ENCODE measurements at regions not wholly inside any gene's neighbourhood (a gene's known extent, or its start where the extent isn't known, plus 50 kb on each side); places are given as distances from the start of the nearest gene placed in this dataset.
A peak's percentile ranks its signal among the peaks of the same experiment; 100 is the strongest.
"Not testable (repeated sequence)": the region's sequence is repeated elsewhere in the genome, so short reads cannot be mapped to it uniquely, and the experiment has no call there.

- H3K27ac Mint-ChIP-seq; H3K9me3 Mint-ChIP-seq; ATAC-seq (replicated peaks in 1 of 2); H3K36me3 Mint-ChIP-seq (ENCODE audit: insufficient read depth in 2 of 2); H3K4me3 Mint-ChIP-seq; H3K4me1 Mint-ChIP-seq (ENCODE audit: low read depth); DNase-seq: not testable (repeated sequence)
- peaks cover 44% of the 10 kb centered on the region for H3K27me3 Mint-ChIP-seq (ENCODE audit: low read depth)
Observed at GRCh38 chr22:22335640-22336039, 91.1 kb downstream of the VPREB1 start.

GRCh38 chr22:22336333-22336732 is 91.7 kb downstream of the VPREB1 start:
- H3K9me3 Mint-ChIP-seq; ATAC-seq (replicated peaks in 1 of 2); H3K27ac Mint-ChIP-seq: not testable (repeated sequence)

DNA sequence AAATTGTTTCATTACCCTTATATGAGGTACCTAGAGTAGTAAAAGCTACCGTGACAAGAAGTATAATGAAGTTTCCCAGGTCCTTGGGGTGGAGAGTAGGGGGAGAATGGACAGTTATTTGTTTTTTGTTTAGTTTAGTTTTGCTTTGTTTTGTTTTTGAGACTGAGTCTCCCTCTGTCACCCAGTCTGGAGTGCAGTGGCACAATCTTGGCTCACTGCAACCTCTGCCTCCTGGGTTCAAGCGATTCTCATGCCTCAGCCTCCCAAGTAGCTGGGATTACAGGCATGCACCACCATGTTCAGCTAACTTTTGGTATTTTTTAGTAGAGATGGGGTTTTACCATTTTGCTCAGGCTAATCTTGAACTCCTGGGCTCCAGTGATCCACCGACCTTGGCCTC is 94.2 kb downstream of the VPREB1 start:
- not testable (repeated sequence) for H3K36me3 Mint-ChIP-seq (ENCODE audit: insufficient read depth in 2 of 2); H3K4me1 Mint-ChIP-seq (ENCODE audit: low read depth); H3K4me3 Mint-ChIP-seq; H3K9me3 Mint-ChIP-seq; DNase-seq; ATAC-seq (replicated peaks in 1 of 2); H3K27ac Mint-ChIP-seq
- H3K27me3 Mint-ChIP-seq (ENCODE audit: low read depth) = peaks cover 23% of the 10 kb centered on the region

More at GRCh38 chr22:22336333-22336732, 91.7 kb downstream of the VPREB1 start:
- H3K4me3 Mint-ChIP-seq; H3K36me3 Mint-ChIP-seq (ENCODE audit: insufficient read depth in 2 of 2); H3K4me1 Mint-ChIP-seq (ENCODE audit: low read depth); DNase-seq: not testable (repeated sequence)
- H3K27me3 Mint-ChIP-seq (ENCODE audit: low read depth) = peaks cover 41% of the 10 kb centered on the region

DNA sequence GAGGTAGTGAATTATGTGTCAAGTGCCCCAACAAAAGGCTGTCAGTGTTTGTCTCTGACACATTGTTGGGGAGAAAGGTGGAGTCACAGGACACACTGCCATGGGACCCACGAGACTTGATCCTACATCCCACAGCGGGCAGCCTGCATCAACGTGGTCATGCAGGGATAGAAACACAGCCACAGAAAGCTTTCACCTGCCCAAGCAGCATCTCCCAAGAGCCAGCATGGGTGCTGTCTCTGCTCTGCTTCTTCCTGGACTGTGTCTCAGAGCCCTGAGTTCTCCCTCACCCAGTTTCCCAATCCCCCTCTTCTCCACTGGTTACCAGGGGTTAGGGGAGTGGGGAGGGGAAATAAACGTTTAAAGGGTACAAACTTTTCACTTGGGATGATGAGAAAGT is 97.2 kb downstream of the VPREB1 start:
- Mint-ChIP-seq H3K27me3 (ENCODE audit: low read depth) (no peaks in the 10 kb centered on the region), H3K9me3 (peaks cover 0 to 2% of the 10 kb centered on the region in 2 donors), H3K4me3 (no peak overlapping the region), H3K4me1 (ENCODE audit: low read depth) (no peaks in the 10 kb centered on the region), H3K27ac (no peak overlapping the region), H3K36me3 (ENCODE audit: insufficient read depth in 2 of 2) (peaks cover 0 to 1% of the 10 kb centered on the region in 2 donors)
- no peak for DNase-seq
- no peak for ATAC-seq (replicated peaks in 1 of 2)

DNA sequence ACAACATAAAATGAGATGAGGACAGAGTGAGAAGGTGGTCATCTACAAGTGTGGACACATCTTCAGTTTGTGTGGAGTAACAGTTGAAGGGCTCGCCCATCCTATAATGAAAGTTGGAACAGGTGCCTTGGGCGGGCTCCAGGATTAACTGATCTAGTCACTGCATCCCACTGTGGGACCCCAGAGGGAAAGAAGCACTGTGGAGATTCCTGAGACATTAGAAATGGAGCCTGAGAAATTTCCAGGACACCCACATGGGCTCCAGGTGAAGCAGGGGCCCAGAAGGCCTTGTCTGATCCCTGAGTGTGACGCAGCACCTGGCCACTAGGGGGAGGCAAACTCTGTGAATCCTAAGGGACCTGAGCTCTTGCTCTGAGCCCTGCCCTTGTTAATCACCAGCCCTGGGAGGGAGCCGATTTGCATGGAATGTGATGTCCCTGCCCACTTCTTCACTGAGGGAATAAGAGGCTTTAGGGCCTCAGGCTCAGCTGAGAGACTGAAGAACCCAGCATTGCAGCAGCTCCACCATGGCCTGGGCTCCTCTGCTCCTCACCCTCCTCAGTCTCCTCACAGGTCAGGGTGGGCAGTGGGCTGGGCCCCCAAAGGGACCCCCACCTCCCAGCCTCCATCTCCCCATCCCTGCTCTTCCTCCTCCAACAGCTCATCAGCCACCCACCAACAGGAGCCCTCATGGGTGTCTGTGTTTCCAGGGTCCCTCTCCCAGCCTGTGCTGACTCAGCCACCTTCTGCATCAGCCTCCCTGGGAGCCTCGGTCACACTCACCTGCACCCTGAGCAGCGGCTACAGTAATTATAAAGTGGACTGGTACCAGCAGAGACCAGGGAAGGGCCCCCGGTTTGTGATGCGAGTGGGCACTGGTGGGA is 98.4 kb downstream of the VPREB1 start:
- no peaks in the 10 kb centered on the region for H3K9me3 Mint-ChIP-seq
- no peak overlapping the region for H3K4me3 Mint-ChIP-seq
- H3K4me1 Mint-ChIP-seq (ENCODE audit: low read depth) = no peaks in the 10 kb centered on the region
- ATAC-seq (replicated peaks in 1 of 2) (peak in 1 of 2 donors; percentile 62), DNase-seq (peak; percentile 70 to 77)
- no peak overlapping the region for H3K27ac Mint-ChIP-seq
- no peaks in the 10 kb centered on the region for H3K36me3 Mint-ChIP-seq (ENCODE audit: insufficient read depth in 2 of 2)
- peaks cover 1% of the 10 kb centered on the region for H3K27me3 Mint-ChIP-seq (ENCODE audit: low read depth)

- DNase-seq (no peak), ATAC-seq (replicated peaks in 1 of 2) (no peak)
- no peaks in the 10 kb centered on the region for H3K4me1 Mint-ChIP-seq (ENCODE audit: low read depth)
- no peaks in the 10 kb centered on the region for H3K36me3 Mint-ChIP-seq (ENCODE audit: insufficient read depth in 2 of 2)
- H3K9me3 Mint-ChIP-seq = no peaks in the 10 kb centered on the region
- H3K27ac Mint-ChIP-seq = no peak overlapping the region
- no peak overlapping the region for H3K4me3 Mint-ChIP-seq
- H3K27me3 Mint-ChIP-seq (ENCODE audit: low read depth) = peaks cover 9% of the 10 kb centered on the region
Observed at GRCh38 chr22:22343581-22344296, 99.2 kb downstream of the VPREB1 start.

DNA sequence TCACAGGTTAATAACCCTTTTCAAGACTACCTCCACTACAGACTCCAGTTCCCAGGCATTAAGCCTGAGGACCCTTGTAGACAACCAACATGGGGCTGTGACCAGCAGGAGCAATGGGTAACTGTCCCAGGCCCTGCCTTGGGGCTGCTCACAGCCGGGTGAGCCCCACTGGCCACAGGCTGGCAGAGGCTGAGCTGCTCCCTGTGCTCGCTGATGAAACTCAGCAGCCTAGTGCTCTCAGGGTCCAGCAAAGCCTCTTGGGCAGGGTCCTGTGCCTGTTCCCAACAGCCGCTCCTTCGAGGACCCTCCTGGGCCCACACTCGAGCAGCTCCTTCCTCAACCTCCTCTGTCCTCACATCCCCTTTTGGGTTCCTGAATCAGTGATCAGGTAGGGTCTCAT is 99.8 kb downstream of the VPREB1 start:
- Mint-ChIP-seq H3K27ac (no peak overlapping the region), H3K27me3 (ENCODE audit: low read depth) (peaks cover 16% of the 10 kb centered on the region), H3K36me3 (ENCODE audit: insufficient read depth in 2 of 2) (no peaks in the 10 kb centered on the region), H3K4me1 (ENCODE audit: low read depth) (no peaks in the 10 kb centered on the region), H3K9me3 (no peaks in the 10 kb centered on the region), H3K4me3 (no peak overlapping the region)
- DNase-seq (no peak), ATAC-seq (replicated peaks in 1 of 2) (no peak)

DNA sequence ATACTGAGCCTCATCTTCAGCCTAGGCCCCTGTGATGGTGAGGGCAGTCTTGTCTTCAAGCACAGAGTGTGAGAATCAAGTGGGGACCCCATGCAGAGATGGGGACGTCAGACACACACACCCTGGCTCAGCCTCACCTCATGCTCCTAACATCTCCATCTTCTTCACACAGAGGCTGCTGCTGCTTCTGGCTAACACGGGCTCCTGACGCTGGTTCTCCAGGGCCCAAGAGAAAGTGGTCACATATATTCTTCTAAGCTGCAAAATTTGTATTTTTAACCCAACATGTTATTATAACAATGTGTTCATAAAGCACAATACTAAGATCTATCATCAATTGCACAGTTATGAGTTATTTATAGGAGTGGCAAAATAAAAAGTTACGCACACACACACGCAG is 101.2 kb downstream of the VPREB1 start:
- H3K36me3 Mint-ChIP-seq (ENCODE audit: insufficient read depth in 2 of 2) = no peaks in the 10 kb centered on the region
- peaks cover 21% of the 10 kb centered on the region for H3K27me3 Mint-ChIP-seq (ENCODE audit: low read depth)
- H3K4me1 Mint-ChIP-seq (ENCODE audit: low read depth) = no peaks in the 10 kb centered on the region
- no peak for DNase-seq
- no peak for ATAC-seq (replicated peaks in 1 of 2)
- H3K4me3 Mint-ChIP-seq = no peak overlapping the region
- H3K9me3 Mint-ChIP-seq = no peaks in the 10 kb centered on the region
- H3K27ac Mint-ChIP-seq = no peak overlapping the region

DNA sequence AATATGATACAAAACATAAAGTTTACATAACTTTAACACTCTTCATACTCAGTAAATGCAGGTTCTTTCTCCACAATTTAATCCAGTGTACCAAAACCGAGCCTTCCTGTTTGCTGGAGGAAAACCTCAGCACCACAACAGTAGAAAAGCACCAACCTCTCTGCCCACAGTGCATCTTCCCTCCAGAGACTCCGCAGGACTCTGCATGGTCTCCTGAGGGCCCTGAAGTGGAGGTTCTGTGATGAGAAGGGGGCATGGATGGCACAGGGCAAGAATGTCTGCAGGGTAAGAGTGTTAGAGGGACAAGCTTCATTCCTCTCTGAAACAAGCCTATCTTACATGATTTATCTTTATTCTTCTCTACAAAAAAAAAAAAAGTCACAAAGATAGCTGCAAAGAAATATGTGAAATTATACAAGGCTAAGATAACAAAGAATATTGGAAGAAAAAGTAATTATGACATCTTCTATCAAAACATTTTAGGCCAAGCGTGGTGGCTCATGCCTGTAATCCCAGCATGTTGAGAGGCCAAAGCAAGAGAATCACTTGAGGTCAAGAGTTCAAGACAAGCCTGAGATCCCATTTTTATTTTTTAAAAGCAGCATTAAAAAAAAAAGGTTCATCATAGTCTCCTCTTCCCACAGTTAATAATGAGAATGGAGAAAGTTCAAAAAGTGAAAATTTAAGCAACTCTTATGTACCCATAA is 102.0 kb downstream of the VPREB1 start:
- DNase-seq (no peak), ATAC-seq (replicated peaks in 1 of 2) (no peak)
- Mint-ChIP-seq H3K27ac (no peak overlapping the region), H3K4me3 (no peak overlapping the region), H3K36me3 (ENCODE audit: insufficient read depth in 2 of 2) (no peaks in the 10 kb centered on the region), H3K27me3 (ENCODE audit: low read depth) (peaks cover 21% of the 10 kb centered on the region), H3K9me3 (no peaks in the 10 kb centered on the region), H3K4me1 (ENCODE audit: low read depth) (no peaks in the 10 kb centered on the region)

- no peaks in the 10 kb centered on the region for H3K4me1 Mint-ChIP-seq (ENCODE audit: low read depth)
- H3K27me3 Mint-ChIP-seq (ENCODE audit: low read depth) = peaks cover 21% of the 10 kb centered on the region
Observed at GRCh38 chr22:22348127-22348814, 103.7 kb downstream of the VPREB1 start.

DNA sequence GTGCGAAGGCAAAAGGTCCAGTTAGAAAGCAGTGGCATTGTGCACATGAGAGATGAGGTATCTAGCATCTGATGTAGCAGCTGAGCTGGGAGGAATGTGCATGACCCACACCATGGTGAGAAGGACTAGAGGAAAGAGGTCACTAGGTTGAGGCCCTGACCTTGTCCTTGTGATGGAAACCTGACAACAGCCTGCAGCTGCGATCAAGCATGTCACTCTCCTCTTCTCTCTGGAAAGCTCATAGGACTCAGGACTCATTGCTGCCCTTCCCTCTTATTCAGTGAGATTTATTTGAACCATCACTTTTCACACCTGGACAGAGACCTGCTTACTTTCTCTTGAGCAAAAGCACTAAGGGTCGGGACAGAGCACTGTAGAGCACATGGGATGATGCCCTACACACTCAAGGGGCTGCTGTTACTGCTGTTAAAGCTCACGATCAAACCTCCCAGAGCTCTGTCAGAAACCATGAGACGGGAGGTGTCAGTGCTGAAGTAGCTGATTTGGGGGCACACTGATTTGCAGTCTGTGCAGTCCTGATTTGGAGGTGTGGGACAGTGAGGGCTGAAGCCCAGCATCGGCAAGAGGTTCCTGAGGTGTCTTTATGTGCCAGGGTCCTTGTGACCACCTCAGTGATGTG is 104.3 kb downstream of the VPREB1 start:
- ATAC-seq (replicated peaks in 1 of 2) (no peak), DNase-seq (no peak)
- Mint-ChIP-seq H3K36me3 (ENCODE audit: insufficient read depth in 2 of 2) (no peaks in the 10 kb centered on the region), H3K27me3 (ENCODE audit: low read depth) (peaks cover 27% of the 10 kb centered on the region), H3K4me3 (no peak overlapping the region), H3K9me3 (no peaks in the 10 kb centered on the region), H3K27ac (no peak overlapping the region), H3K4me1 (ENCODE audit: low read depth) (no peaks in the 10 kb centered on the region)

More at GRCh38 chr22:22348127-22348814, 103.7 kb downstream of the VPREB1 start:
- no peaks in the 10 kb centered on the region for H3K9me3 Mint-ChIP-seq
- H3K36me3 Mint-ChIP-seq (ENCODE audit: insufficient read depth in 2 of 2) = no peaks in the 10 kb centered on the region
- DNase-seq (no peak), ATAC-seq (replicated peaks in 1 of 2) (peak; percentile 20 to 33)
- H3K4me3 Mint-ChIP-seq = no peak overlapping the region
- no peak overlapping the region for H3K27ac Mint-ChIP-seq

DNA sequence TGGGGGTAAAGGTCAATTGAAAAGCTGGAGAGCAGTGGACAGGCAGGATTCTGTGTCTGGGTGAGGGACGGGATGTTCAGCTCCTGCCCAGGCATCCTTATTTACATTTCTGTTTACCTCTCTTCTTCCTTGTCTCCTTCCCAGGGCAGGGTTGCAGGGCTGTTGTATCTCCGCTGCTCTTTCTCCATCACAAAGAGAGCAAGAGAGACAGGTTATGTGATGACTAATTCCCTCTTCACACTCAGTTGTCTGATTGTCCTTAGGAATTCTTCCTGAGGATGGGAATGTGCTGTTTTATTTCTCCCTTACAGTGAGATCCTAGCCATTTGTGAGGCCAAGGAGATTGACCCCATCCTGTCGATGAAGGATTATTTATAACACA is 104.9 kb downstream of the VPREB1 start:
- H3K4me1 Mint-ChIP-seq (ENCODE audit: low read depth) = no peaks in the 10 kb centered on the region
- DNase-seq (no peak), ATAC-seq (replicated peaks in 1 of 2) (no peak)
- H3K27me3 Mint-ChIP-seq (ENCODE audit: low read depth) = peaks cover 31% of the 10 kb centered on the region
- H3K4me3 Mint-ChIP-seq = no peak overlapping the region
- H3K9me3 Mint-ChIP-seq = no peaks in the 10 kb centered on the region
- no peaks in the 10 kb centered on the region for H3K36me3 Mint-ChIP-seq (ENCODE audit: insufficient read depth in 2 of 2)
- H3K27ac Mint-ChIP-seq = no peak overlapping the region

Data from activated T-cell treated with anti-CD3 and anti-CD28 coated beads, Interleukin-2, amount 50 U/mL, for 72 hours (primary cell).